NCI-H82 treated with DMSO at 0.1 percent for 48 hours (cell line): ENCODE measurements at regions not wholly inside any gene's neighbourhood (a gene's known extent, or its start where the extent isn't known, plus 50 kb on each side); places are given as distances from the start of the nearest gene placed in this dataset.

Experiments
- DNase-seq: peaks from one replicate; lab custom pipeline; 2025; ENCODE audit not compliant: unreplicated experiment; lab: John Stamatoyannopoulos, UW

DNA sequence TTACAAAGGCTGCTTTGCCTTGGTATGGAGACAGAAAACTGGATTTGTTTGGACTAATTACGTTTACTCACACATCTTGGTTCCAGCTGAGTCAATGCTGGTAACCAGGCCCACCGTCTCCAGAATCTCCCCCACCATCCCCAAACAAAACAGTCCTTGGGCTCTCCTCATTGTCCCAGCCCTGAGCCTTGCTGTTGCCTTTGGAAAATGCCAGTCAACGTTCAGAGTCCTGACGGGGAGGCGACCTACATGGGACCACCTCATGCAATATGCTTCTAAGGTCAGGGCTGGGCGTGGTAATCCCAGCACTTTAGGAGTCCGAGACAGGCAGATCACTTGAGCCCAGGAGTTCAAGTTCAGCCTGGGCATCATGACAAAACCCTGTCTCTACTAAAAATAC lies 85.2 kb upstream of the IQSEC1 start:
- DNase-seq, result no peak

DNA sequence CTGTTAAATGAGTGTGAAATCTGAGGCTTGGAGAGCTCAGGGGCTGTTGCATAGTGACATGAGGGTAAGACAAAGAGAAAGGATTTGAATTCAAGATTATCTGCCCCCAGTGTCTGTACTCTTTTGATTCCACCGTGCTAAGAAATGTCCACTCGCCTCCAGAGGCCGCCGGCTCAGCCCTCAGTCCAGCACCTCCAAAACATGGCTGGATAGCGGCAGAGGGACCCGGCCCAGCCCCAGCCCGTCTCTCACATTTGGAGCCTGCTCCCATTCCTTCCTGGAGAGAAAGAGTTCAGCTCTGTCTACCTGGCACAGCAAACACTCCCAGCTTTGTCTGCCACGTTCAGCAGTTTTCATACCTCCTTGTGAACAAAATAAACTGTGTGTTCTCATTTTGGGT lies 84.8 kb upstream of the IQSEC1 start:
- no peak for DNase-seq

DNA sequence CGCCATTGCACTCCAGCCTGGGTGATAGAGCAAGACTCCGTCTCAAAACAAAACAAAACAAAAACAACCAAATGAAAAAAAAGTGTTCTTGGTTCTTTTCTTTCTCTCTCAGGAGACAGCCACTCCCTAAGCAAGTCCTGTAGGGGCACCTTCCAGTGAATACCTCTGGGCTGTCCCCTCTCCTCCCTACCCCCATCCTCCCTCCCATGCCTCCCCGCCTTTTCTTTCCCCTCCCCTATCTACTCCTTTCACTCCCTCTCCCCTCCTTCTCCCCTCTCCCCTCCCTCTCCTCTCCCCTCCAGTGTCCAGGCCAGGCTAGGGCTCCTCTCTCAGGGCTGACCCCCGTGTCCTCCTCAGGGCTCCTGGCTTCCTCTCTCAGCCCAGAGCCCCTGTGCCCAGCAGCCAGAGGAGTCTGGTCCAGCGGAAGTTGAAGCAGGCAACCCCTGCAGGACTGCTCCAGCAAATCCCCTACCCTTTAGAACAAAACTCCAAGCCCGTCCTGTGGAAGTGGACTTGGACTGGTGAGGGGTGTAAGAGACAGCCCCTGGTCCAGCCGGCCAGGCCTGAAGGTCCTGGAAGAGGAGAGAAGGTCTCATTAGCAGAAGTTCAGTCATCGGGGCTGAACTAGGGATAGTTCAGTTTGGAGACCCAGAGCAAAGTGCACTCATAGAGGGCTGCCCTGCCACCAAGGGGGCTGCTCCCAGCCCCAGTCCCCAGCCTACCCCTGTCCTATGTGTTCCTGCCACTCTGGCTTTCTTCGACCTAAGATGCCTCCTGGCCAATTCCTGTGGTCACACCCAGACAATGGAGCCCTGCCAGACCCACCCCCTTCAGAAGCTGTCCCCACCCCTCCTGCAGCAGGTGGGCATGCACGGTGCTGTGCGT lies 79.8 kb upstream of the IQSEC1 start:
- no peak for DNase-seq

DNA sequence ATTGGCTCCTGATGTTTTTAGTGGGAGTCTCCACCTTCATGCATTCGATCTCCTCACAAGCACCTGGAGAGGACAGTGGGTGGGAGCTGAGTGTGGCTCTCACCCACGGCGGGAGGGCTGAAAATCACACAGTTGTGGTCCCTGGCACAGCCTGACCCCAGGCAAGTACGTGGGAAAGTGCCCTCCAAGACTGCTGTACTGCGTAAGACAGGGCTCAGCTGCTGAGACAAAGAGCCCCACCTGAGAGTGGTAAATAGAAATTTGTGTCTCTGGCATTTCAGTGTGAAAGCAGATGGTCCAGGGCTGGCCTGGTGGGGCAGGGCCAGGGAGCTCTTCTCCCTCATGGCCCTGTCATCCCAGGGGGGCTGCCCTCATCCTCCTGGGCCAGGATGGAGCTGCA lies 77.4 kb upstream of the IQSEC1 start:
- no peak for DNase-seq

DNA sequence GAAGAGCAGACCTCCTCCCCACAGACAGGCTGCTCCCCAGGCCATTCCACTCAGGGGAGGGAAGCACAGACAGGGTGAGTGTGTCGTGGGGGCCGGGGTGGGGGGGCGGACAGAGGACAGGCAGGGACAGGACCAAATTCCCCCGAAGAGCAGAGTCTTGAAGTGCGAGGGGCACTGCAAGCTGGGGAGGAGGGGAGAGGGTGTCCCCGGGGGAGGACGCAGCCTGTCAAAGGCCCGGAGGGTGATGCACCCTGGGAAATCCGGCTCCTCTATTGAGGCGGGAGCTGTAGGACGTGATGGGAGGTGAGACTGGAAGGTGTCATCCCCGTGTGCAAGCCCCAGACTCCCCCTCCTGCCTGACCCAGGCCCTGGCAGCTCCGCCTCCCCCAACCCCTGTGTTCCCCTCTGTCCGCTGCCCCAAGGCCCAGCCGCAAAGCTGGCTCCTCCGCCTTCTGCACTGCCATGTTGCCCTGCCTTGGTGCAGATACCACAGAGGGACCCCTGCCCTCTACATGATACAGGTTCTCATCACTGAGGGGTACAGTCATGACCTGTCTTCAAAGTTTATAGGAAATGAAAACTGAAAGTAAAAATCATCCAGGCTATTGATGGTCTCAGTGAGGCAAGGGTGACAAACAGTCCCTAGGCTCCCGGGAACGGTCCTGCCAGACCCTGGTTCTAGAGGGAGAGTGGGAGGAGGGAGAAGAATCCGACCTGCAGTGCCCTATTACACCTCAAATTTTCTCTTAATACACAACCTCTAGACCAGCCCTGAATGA lies 76.3 kb upstream of the IQSEC1 start:
- no peak for DNase-seq

DNA sequence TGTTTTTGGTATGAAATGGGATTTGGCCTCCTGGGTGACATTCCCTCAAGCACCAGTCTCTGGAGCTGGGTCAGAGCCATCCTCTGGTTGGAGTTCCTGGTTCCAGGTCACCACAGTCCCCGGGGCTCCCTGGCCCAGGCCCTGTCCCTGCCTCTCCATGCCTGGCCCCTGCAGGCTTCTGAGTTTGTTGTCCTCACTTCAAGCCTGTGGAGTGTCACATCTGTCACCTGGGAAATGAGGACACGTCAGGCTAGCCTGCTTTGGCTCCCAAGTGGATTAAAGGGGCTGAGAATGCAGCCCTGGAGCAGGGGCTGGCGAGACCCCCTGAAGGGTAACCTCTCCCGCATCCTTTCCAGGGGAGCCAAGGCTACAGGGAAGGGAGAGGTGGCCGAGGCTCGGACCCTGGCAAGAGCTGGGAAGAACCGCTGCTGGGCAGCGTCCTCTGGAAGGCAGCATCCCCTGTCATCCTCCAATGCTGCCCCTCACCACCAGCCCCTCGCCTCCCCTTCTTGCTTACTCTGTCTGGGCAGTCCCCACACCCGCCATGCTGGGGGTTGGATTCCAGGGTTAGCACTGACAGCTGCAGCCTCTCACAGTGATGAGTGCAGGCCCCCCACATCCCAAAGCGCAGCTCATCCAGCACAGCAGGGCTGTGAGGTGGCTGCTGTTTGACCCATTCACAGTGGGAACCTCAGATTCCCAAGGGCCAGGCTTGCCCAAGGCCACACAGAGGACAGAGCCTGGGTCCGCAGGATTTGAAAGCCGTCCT lies 75.5 kb upstream of the IQSEC1 start:
- no peak for DNase-seq

DNA sequence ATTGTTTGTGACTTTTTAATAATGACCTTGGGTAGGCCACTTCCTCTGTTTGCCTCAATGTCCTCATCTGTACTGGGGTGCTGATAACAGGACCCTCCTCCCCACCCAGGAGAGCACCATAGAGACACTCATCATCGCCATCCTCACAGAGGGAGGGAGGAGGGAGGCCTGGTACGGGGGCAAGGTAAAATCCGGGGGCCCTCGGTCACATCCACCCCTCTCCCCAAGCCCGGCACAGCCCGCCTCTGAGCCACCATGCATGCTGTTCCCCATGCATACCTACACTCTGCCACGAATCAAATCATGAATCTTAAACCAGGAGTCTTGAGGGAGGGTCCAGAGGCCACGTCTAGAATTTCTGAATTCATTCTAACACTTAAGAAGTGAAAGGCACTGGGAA lies 74.9 kb upstream of the IQSEC1 start:
- DNase-seq, result no peak

DNA sequence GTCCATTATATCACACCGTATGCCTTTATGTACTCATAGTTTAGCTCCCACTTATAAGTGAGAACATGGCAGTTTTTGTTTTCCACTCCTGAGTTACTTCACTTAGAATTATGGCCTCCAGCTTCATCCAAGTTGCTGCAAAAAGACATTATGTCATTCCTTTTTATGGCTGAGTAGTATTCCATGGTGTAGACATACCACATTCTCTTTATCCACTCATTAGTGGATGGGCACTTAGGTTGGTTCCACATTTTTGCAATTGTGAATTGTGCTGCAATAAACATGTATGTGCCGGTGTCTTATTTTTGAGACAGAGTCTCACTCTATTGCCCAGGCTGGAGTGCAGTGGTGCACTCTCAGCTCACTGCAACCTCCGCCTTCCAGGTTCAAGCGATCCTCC lies 74.1 kb upstream of the IQSEC1 start:
- no peak for DNase-seq

DNA sequence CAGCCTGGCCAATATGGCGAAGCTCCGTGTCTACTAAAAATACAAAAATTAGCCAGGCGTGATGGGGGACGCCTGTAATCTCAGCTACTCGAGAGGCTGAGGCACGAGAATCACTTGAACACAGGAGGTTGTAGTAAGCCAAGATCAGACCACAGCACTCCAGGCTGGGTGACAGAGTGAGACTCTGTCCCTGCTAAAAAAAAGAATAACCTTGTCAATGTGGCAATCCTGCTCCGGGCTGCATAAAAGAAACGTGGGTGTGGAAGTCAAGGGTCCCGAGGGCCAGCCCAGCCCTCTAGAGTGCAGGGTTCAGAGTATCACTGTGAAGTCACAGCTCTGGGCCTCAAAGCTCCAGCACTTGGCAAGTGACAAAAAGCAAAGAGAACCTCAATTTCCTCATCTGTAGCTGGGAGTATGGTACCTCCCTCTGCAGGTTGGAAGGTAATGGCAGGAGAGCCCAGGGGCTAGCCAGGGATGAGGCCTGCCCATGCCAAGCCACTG lies 73.5 kb upstream of the IQSEC1 start:
- DNase-seq, result no peak

DNA sequence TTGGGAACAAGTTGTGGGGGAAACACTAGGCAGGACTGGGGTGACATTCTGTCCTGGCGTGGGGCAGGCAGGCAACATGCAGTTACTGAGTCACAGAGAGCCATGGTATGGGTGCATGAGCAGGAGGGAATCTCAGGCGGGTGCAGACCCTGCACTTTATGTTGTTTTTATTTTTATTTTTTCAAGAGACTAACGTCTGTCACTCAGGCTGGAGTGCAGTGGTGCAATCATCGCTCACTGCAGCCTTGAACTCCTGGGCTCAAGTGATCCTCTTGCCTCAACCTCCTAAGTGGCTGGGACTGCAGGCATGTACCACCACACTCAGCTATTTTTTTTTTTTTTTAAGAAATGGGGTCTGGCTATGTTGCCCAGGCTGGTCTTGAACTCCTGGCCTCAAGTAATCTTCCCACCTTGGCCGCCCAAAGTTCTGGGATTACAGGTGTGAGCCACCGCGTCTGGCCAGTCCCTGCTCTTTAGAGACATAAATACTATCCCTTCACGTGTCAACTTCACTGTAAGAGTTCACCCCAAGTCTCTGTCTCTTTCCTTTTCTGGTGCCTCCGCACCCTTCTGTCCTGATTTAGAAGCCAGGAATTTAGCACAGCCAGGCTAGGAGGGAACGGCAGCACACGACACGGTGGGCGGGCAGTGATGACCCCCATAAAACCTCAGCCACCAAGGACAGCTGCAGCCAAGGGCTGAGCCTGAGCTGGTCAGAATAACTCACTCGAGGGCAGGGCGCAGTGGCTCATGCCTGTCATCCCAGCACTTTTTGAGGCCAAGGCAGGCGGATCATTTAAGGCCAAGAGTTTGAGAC lies 72.8 kb upstream of the IQSEC1 start:
- no peak for DNase-seq

DNA sequence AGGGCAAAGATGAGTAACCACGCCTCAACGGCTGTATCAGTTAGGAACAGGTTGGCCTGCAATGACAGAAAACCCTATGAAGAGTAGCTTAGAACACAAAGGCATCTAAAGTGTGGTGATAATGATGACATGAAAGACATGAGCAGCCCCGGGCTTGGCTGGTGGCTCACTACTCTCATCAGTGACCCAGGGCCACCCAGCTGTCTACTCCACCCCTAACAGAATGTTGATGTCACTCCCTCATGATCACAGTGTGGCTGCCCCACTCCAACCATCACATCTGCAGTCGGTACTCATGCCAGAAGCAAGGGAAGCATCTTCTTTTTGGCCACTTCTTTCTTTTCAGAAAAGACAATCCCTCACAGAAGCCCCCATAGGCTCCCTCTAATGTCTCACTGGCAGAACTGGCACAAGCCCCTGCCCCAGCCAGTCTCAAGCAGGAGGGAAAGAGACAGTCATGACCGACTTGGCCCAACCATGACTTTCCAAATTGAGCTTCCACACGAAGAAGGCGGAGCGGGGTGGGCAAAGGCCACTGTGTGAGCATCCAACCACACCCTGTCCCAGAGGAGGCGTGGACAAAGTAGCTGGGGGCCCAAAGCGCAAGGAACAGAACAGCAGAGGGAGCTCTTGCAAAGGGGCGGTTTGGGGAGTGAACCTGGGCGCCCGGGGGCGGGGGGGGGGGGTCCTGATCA lies 72.0 kb upstream of the IQSEC1 start:
- no peak for DNase-seq

DNA sequence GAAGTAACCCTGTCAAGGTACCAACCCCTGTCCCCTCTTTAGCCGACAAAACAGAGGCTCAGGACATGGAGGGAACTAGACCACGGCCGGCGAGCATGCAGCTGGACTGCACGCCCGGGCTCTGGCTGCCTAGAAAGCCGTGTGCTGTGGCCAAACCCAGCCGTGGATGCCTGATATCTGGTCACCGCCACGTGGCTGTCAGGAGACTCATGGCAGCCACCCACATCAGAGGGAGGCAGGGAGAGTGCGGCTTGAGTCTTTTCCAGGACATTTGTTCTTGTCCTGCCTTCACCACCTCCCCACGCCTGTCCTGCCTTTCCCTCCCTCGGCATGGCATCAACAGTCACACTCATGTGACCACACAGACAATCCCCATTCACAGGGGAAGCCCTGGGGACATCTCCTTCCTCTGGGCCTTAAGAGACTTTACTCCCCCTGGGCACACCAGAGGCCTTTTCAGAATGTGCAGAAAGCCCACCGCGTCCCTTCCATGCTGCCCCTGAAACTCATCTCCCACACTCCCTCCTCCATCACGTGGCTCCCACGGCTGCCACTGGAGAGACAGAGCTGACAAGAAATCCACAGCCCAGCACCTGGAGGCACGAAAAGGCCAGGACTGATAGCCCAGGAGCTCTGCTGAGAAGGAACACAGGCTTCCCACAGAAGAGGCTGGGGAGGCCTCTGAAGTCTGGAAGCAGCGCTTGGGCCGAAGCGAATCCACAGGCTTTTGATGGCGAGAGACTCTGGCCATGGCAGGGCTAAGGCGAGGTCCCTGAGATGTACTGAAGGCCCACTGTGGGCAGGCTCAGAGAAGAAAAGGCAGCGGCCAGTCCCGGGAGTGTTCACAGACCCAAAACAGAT lies 71.2 kb upstream of the IQSEC1 start:
- DNase-seq, result no peak

DNA sequence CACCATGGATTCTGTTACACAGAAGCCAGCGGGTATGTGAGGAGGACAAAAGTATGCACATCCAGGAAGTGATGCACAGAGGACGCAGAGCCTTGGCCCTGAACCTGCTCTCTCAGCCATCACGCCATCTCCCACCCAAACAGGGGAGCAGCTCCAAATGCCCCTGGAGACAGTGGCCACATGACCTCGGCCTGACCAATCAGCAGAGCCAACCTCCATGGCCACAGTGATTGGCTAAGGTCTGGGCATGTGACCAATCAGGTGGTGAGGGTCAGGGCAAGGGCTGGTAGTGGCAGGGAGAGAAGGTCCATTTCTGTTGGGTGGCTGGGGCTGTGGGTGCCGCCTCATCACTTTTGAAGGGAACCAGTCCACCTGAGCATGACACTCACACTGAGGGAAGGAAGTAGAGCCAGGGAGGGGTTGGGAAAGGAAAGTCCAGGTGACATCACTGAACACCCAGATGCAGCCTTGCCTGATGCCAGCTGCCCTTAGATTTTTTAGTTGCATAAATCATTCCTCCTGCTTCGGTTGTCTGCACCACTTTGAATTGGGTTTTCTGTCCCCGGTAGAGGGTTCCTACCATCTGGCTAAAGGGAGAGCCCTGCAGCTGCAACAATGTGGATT lies 70.3 kb upstream of the IQSEC1 start:
- DNase-seq, result no peak

DNA sequence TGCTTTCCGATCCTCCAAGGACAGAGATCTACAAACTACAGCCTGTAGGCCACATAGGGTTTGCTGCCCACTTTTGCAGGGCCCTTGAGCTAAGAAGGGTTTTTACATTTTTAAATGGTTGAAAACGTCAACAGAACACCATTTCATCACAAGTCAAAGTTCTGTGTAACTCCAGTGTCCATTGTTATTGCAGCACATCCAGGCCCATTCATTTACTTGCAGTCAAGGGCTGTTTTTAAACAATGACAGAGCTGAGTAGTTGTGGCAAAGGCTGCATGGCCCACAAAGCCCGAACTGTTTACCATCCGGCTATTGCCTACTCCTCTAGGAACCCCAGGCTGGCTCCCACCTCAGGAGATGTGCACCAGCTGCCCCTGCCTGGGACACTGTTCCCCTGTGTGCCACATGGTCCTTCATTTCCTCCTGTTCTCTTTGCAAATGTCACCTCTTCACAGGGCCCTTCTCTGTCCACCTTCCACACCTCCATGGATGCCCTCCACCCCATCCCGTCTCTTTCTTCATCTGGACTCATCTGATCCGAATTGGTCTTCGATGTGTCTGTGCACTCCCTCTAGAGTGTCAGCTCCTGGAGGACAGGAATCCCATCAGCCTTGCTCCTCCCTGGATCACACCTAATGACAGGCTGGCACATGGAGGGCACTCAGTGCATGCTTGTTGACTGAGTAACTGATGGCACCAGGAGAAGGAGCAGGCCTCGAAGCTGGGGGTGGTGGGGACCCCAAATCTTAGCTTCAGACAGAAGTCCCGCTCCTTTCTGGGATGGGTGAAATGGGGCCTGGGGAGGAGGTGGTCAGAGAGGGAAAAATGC lies 69.5 kb upstream of the IQSEC1 start:
- no peak for DNase-seq

DNA sequence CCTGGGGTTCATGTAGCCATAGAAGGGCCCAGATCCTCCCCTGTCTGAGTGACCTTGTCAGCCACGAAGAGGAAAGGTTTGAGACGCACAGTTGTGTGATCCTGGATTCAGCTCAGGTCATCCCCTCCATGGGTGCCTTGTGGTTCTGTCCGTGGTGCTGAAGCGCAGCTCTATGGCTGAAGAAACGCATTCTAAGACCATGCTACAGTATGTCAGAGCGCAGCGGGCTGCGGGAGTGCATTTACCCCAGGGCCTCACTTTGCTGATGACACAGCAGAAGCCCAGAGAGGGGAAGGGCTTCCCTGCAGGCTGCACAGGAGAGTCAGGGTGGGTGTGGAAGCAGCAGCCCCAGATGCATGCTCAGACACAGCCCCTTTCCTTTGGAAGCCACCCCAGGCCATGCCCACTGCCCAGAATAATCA lies 68.8 kb upstream of the IQSEC1 start:
- no peak for DNase-seq

DNA sequence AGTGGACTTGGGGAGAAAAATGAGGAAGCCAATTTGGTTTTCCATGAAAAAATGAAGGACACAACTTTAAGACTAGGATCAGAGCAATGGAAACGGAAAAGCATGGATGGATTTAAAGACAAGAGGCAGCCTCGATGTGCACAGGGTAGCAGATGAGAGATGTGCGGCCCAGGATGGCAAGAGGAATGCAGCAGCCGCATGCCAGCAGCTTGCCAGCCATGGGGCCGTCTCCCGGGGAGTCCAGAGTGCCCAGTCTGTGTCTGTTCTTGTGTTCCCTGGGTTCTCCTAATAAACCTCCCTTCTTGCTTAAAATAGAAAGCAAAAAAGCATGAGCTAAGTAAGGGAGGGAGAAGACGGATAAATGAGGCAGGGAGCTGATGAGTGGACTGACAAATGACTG lies 68.0 kb upstream of the IQSEC1 start:
- no peak for DNase-seq

DNA sequence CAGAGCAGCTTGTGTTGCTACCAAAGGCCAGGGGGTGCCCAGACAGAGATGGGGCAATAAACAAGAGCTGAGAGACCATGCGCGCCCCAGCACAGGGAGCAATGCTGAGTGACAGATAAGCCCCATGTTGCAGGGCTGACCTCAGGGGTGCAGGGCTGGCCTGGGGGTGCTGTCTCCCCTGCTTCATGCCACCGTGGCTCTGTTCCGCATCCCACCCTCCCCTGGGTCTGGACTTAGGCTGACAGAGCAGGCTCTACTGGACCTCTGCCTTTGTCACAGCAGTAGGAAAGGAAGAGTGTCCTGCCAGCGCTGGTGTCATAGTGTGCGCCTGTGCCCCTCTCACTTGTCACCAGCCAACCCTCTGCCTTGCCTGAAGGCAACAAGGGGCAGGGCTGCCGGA lies 67.4 kb upstream of the IQSEC1 start:
- no peak for DNase-seq
